ENCODE measurements at regions not wholly inside any gene's neighbourhood (a gene's known extent, or its start where the extent isn't known, plus 50 kb on each side); places are given as distances from the start of the nearest gene placed in this dataset.

DNA sequence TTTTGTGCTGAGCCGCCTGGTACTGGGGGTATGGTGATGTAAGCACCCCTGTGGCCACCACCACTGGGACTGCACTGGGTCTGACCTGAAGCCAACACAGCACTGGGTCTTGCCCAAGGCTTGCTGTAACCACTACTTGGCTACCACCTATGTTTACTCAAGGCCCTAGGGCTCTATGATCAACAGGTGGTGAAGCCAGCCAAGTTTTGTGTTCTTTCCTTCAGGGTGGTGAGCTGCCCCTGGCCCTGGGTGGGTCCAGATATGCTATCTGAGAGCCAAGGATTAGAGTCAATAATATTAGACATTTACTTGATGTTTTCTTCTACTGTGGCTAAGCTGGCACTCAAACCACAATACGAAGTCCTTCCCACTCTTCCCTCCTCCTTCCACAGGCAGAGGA is 55.1 kb upstream of the PAGE4 start:
- Histone ChIP-seq H3K27ac (no peak overlapping the region), H3K36me3 (no peaks in the 10 kb centered on the region), H3K9me3 (no peaks in the 10 kb centered on the region), H3K4me1 (no peaks in the 10 kb centered on the region), H3K27me3 (no peaks in the 10 kb centered on the region), H3K4me3 (no peak overlapping the region)
- no peak for TF ChIP-seq EP300 (IDR thresholded peaks at IDR 0.05)
- TF ChIP-seq POLR2A (IDR thresholded peaks at IDR 0.05): no peak
- TF ChIP-seq CTCF (IDR thresholded peaks at IDR 0.05): no peak
- 58 to 94% methylated on average over 2 of the region's 2 CpGs for WGBS, 2 donors
- DNase-seq (ENCODE audit: low spot score in 2 of 2): no peak

DNA sequence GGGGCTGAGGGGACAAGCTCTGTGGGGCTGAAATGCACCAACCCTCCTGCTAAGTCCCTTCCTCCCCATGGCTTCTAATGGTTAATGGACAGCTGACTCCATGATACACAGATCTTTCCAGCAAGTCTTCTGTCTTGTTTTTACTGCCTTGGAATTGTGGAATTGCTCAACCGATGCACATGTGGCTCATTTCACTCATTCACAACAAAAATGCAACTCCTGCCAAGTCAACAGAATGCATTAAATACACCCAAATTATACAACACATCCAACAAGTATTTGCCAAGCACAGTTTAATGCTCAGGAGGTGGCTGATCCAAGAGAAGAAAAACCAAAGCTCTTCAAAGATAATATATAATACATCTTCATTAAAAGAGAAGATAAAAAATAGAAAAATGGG is 61.9 kb upstream of the PAGE4 start:
- TF ChIP-seq CTCF (IDR thresholded peaks at IDR 0.05) (no peak), POLR2A (IDR thresholded peaks at IDR 0.05) (no peak), EP300 (IDR thresholded peaks at IDR 0.05) (no peak)
- Histone ChIP-seq H3K27ac (no peak overlapping the region), H3K36me3 (no peaks in the 10 kb centered on the region), H3K4me3 (no peak overlapping the region), H3K4me1 (no peaks in the 10 kb centered on the region), H3K27me3 (peaks cover 0 to 6% of the 10 kb centered on the region in 2 donors), H3K9me3 (no peaks in the 10 kb centered on the region)
- 21 to 43% methylated on average over 1 of the region's 1 CpG for WGBS, 2 donors
- DNase-seq (ENCODE audit: low spot score in 2 of 2): peak in 1 of 2 donors; percentile 5

DNA sequence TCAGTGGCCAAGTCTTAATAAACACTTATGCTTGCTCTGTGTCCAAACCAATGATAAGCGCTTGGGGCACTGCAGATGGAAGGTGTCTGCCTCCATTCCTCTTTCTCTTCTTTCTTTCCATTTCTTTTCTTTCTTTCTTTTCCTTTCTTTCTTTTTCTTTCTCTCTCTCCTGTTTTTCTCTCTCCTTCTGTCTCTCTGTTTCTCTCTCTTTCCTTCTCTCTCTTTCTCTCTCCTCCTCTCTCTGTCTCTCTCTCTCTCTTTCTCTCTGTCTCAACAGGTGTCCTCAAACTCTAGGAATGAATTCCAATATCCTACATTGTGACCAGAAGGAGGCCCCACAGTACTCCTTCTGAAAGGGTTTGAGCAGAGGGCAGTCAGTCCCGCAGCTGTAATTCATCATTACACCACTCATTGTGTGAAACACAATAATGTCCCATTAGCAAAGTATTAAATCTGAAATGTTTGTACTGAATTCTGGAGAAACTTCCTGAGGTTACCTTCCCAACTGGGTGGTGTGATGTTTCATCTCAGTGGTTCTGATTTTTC is 66.5 kb upstream of the PAGE1 start:
- WGBS, 2 donors: 49 to 67% methylated on average over 2 of the region's 2 CpGs

DNA sequence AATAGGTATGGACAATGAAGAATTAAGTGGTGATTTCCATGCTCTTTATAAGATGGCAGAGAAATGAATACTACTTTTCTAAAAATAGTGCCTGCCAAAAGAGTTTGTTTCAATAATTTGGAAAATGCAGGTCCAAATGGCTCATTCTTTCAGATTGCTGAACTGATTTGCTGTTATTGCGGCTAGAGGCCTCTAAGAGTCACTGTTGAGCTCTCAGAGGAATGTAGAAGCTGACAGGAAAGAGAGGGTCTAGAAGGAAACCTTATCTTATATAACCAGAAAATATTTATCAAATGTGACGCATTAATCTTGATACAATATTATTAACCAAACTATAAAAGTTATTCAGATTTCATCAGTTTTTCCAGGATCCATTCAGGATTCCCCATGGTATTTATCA is 65.7 kb upstream of the PAGE1 start:
- 10% methylated on average over 2 of the region's 2 CpGs for WGBS, 2 donors
- peaks cover 0 to 16% of the 10 kb centered on the region in 2 donors for H3K27me3 ChIP-seq

More for the DNA sequence above, 66.5 kb upstream of the PAGE1 start:
- no peak for DNase-seq (ENCODE audit: low spot score in 2 of 2)
- Histone ChIP-seq H3K36me3 (no peaks in the 10 kb centered on the region), H3K9me3 (no peaks in the 10 kb centered on the region), H3K4me1 (no peaks in the 10 kb centered on the region), H3K27ac (no peak overlapping the region), H3K27me3 (peaks cover 0 to 16% of the 10 kb centered on the region in 2 donors), H3K4me3 (no peak overlapping the region)
- no peak for TF ChIP-seq POLR2A (IDR thresholded peaks at IDR 0.05)
- TF ChIP-seq CTCF (IDR thresholded peaks at IDR 0.05): no peak
- no peak for TF ChIP-seq EP300 (IDR thresholded peaks at IDR 0.05)

More for the DNA sequence above, 65.7 kb upstream of the PAGE1 start:
- peak in 4 of 5 experiments; percentile 11 to 39 (median 32) for TF ChIP-seq CTCF (IDR thresholded peaks at IDR 0.05)
- TF ChIP-seq POLR2A (IDR thresholded peaks at IDR 0.05): no peak
- no peaks in the 10 kb centered on the region for H3K36me3 ChIP-seq
- H3K27ac ChIP-seq: no peak overlapping the region
- H3K4me1 ChIP-seq: no peaks in the 10 kb centered on the region
- H3K9me3 ChIP-seq: no peaks in the 10 kb centered on the region
- H3K4me3 ChIP-seq: no peak overlapping the region
- no peak for DNase-seq (ENCODE audit: low spot score in 2 of 2)
